ENCODE measurements at regions not wholly inside any gene's neighbourhood (a gene's known extent, or its start where the extent isn't known, plus 50 kb on each side); places are given as distances from the start of the nearest gene placed in this dataset.

DNA sequence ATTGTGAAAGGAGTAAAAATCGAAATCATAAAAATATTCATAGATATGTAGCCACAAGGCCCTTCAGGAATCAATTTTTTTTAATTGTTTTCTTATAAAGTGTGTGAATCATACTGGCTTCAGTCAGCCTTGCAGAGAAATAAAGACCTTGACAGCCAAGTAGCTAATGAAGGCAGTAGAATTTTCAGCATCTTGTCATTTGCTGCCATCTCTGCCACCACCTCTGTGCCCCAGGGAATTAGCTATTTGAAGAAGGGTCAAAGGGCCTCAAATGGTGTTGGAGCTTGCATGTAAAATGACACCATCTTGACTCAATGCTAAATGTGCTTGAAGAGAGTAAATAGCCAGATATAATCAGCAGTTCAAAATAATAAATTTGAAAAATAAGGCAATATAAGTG lies 359.4 kb upstream of the DCN start:
- ATAC-seq (ENCODE audit: low read depth) (no peak), DNase-seq (ENCODE audit: low spot score in 2 of 2) (no peak)
- Mint-ChIP-seq H3K9me3 (peaks cover 2% of the 10 kb centered on the region), H3K4me1 (no peaks in the 10 kb centered on the region), H3K27ac (no peak overlapping the region), H3K36me3 (peaks cover 3% of the 10 kb centered on the region), H3K4me3 (no peak overlapping the region), H3K27me3 (peaks cover 14% of the 10 kb centered on the region)

DNA sequence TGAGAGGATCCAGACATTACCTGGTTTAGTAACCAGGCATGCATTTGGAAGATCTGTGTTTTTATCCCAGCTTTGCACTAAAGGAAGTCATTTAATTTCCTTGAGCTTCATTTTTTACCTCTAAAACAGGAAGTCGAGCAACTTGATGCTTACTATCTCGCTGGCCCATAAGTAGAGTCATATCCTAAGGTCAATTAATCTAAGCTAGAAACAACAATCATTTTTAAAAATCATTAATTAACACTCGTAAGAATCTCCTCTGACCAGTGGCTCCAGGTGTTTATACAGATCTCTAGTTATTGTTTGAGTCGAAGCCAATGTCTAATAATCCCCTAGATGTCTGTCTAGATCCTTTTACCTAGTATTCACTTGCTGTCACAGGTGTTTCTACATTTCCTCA lies 355.8 kb upstream of the DCN start:
- Mint-ChIP-seq H3K36me3 (no peaks in the 10 kb centered on the region), H3K9me3 (peaks cover 4% of the 10 kb centered on the region), H3K27me3 (peaks cover 9% of the 10 kb centered on the region), H3K4me1 (no peaks in the 10 kb centered on the region), H3K27ac (no peak overlapping the region), H3K4me3 (no peak overlapping the region)
- DNase-seq (ENCODE audit: low spot score in 2 of 2) (no peak), ATAC-seq (ENCODE audit: low read depth) (no peak)

DNA sequence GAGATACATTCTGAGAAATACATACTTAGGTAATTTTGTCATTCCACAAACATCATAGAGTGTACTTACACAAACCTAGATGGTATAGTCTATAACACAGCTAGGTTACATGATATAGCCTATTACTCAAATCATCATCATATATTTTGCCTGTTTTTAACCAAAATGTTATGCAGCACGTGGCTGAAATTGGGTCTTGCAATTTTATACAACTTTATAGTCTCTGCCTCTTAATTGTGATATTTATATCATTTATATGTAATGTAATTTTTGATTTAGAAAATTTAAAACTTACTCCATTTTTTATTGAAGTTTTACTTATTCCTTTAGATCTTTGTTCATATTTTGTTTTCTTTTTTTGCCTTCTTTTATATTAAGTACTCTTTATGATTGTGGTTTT lies 350.7 kb upstream of the DCN start:
- peaks cover 4% of the 10 kb centered on the region for H3K9me3 Mint-ChIP-seq
- H3K4me1 Mint-ChIP-seq, result no peaks in the 10 kb centered on the region
- DNase-seq (ENCODE audit: low spot score in 2 of 2), result no peak
- no peak for ATAC-seq (ENCODE audit: low read depth)
- H3K27ac Mint-ChIP-seq, result no peak overlapping the region
- H3K36me3 Mint-ChIP-seq, result no peaks in the 10 kb centered on the region
- no peak overlapping the region for H3K4me3 Mint-ChIP-seq
- peaks cover 3% of the 10 kb centered on the region for H3K27me3 Mint-ChIP-seq

DNA sequence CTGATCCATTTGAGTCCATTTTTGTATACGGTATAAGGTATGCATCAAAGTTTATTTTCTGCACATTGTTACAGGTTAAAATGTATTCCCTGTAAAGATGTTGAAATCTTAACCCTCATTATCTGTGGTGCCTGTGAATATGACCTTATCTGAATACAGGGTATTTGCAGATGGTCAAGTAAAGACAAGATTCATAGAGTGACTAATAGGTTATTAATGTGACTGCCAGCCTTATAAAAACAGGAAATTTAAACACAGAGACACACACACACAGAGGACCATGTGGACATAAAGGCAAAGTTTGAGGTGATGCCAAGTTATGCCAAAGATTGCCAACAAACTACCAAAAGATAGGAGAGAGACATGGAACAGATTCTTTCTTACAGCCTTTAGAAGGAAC lies 347.2 kb upstream of the DCN start:
- Mint-ChIP-seq H3K4me3 (no peak overlapping the region), H3K27ac (no peak overlapping the region), H3K4me1 (no peaks in the 10 kb centered on the region), H3K9me3 (peaks cover 3% of the 10 kb centered on the region), H3K36me3 (no peaks in the 10 kb centered on the region), H3K27me3 (no peaks in the 10 kb centered on the region)
- DNase-seq (ENCODE audit: low spot score in 2 of 2) (no peak), ATAC-seq (ENCODE audit: low read depth) (no peak)

DNA sequence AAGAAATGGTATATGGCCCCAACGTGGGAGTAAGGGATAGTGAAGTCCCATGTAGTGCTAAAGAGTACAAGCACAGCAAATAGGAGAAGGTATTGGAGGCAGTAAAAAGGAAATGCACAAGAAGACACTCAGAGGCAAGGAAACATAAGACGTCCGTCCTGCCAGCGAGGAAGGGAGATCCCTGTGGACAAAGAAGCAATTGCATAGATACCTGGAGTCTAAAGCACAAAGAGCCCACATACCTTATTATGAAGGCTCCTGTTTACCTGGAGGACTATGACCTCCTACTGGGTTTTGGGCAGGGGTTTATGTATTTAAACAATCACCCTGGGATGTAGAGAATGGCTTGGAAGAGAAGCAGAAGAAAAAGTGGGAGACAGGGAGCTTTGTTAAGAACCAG lies 341.2 kb upstream of the DCN start:
- Mint-ChIP-seq H3K9me3 (peaks cover 2% of the 10 kb centered on the region), H3K4me3 (no peak overlapping the region), H3K4me1 (no peaks in the 10 kb centered on the region), H3K27ac (no peak overlapping the region), H3K36me3 (no peaks in the 10 kb centered on the region), H3K27me3 (peaks cover 4% of the 10 kb centered on the region)
- ATAC-seq (ENCODE audit: low read depth) (no peak), DNase-seq (ENCODE audit: low spot score in 2 of 2) (no peak)

DNA sequence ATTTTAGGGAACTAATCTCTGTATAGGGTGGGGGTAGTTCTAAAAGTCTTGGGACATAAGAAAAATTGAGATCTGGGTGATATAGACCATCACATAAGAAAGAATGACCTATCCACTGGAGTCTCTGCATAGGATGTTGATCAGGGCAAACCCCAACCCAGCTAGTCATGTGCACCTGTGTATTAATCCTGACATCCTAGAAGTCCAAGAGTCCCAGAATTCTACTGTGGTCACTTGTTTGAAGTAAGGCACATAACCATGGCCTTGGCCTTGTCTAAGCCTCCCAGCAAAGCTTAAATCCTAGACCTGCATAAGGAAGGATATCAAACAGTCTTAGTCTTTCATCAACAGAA lies 334.1 kb upstream of the DCN start:
- Mint-ChIP-seq H3K9me3 (peaks cover 2% of the 10 kb centered on the region), H3K4me3 (no peak overlapping the region), H3K27ac (no peak overlapping the region), H3K36me3 (no peaks in the 10 kb centered on the region), H3K4me1 (no peaks in the 10 kb centered on the region), H3K27me3 (peaks cover 10% of the 10 kb centered on the region)
- ATAC-seq (ENCODE audit: low read depth) (no peak), DNase-seq (ENCODE audit: low spot score in 2 of 2) (no peak)

DNA sequence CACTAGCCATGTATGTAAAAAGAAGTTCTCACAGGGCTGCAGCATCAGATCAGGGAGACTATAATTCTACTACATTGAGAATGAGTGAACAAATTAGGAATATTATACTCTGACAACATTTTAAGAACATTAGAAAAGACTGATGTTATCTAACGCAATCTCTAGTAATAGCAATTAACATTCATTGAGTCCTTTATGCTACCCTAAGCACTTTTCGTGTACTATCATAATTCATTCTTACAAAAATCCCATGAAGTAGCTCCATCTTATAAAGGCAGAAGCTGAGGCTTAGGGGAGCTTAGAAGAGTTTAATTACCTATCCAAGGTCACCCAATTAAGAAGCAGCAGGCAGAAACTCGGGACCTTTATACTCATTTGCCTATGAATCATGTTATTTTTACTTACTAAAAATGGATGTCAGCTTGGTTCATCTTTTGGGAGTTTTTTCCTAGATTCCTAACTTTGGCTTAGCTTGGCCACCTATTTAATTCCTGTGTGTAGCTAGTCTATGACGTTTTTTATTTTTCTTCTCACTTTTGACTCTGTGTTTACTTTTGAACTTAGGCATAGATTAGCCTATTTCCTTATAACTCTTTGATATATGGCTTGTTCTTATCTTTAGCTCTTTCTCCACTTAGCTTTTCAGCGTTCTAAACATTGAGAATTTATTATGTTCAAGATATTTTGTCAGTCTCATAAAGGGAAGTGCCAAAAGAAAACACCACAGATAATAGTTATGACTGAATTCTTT lies 333.5 kb upstream of the DCN start:
- Mint-ChIP-seq H3K4me3 (no peak overlapping the region), H3K4me1 (no peaks in the 10 kb centered on the region), H3K36me3 (no peaks in the 10 kb centered on the region), H3K27ac (no peak overlapping the region), H3K9me3 (peaks cover 2% of the 10 kb centered on the region), H3K27me3 (peaks cover 10% of the 10 kb centered on the region)
- DNase-seq (ENCODE audit: low spot score in 2 of 2) (no peak), ATAC-seq (ENCODE audit: low read depth) (no peak)

DNA sequence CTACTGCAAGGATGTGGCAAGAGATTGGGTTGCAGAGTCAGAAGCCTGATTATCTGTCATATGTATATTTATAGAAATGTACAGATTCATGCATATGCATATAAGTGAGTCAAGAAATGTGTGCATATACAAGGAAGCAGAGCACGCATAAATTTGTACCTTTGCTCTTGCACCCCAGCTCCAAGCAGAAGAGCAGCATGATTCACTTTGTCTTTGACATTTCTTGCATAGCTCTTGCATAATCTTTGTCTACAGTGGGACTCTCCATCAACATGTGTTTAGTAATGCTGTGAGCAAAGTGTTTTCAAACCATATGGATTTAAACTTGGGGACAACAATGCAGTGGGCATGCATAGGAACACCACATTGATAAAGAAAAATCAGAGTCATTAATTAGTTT lies 330.7 kb upstream of the DCN start:
- Mint-ChIP-seq H3K4me1 (no peaks in the 10 kb centered on the region), H3K9me3 (no peaks in the 10 kb centered on the region), H3K4me3 (no peak overlapping the region), H3K36me3 (no peaks in the 10 kb centered on the region), H3K27me3 (peaks cover 12% of the 10 kb centered on the region), H3K27ac (no peak overlapping the region)
- DNase-seq (ENCODE audit: low spot score in 2 of 2), result no peak
- no peak for ATAC-seq (ENCODE audit: low read depth)

DNA sequence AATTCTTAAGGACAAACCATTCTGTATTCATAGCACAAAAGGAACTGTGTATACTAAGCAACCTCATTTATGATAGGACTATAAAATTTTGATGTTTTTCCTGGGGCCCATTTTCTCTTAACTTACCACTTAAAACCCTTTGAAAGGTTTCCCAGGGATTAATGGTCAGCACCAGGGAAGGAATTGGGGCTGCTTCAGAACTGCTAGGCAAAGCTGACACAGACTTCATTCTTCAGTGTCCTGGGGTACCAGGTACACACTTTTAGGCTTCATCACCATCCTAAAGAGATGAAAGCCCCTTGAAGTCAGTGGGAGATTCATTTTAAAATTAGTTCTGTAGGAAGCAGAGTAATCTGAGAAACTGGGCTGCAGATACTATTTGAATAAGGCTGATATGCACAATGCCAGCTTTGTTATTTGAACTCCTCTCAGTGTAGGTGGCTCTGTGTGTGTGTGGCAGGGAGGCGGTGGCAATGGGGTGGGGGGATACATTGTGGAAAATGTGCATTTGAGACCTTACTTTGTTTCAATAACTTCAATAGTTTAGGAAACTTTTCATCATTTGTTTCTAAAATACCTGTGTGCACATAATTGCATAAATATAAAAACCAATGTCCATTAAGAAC lies 329.3 kb upstream of the DCN start:
- H3K27ac Mint-ChIP-seq, result no peak overlapping the region
- no peak for ATAC-seq (ENCODE audit: low read depth)

DNA sequence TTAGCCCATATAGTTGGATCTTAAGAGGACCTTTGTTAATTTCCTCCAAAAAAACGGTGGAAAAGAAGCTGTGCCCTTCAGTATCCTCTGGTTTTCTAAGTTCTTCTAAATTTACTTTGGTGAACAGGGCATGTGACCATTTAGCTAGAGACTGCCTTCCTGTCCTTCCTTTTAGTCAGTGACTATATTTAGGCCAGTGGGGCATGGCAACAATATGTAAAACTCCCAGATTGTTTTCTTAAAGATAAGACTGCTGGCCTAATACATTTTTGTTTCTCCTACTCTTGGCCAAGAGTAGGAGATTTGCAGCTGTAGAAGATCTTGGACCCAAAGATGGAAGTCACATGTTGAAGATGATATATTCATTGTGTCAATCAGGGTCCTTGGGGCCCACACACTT lies 325.1 kb upstream of the DCN start:
- Mint-ChIP-seq H3K27me3 (peaks cover 5% of the 10 kb centered on the region), H3K4me1 (no peaks in the 10 kb centered on the region), H3K36me3 (no peaks in the 10 kb centered on the region), H3K4me3 (no peak overlapping the region), H3K27ac (no peak overlapping the region), H3K9me3 (peaks cover 1% of the 10 kb centered on the region)
- DNase-seq (ENCODE audit: low spot score in 2 of 2) (no peak), ATAC-seq (ENCODE audit: low read depth) (no peak)

More for the DNA sequence above, 329.3 kb upstream of the DCN start:
- Mint-ChIP-seq H3K4me1 (no peaks in the 10 kb centered on the region), H3K36me3 (no peaks in the 10 kb centered on the region), H3K4me3 (no peak overlapping the region), H3K27me3 (peaks cover 12% of the 10 kb centered on the region), H3K9me3 (no peaks in the 10 kb centered on the region)
- DNase-seq (ENCODE audit: low spot score in 2 of 2), result no peak

DNA sequence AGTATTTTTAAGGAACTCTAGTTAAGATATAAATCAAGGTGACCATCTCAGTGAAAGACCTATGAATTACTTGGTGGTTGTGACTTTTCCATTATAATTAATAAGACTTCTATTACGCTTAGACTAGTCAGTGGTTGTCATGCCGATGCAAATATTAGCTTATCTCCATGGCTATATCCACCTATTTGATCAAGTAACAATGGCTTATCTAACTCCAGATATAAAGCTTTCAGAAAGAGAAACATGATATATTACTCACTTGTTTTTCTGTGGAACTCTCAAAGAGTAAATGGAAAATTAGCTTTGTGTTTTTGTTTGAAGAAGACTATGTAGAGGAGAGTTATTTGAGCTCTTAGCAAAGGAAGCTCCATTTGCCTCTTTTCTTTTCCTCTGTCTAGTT lies 323.8 kb upstream of the DCN start:
- Mint-ChIP-seq H3K4me1 (no peaks in the 10 kb centered on the region), H3K27ac (no peak overlapping the region)

DNA sequence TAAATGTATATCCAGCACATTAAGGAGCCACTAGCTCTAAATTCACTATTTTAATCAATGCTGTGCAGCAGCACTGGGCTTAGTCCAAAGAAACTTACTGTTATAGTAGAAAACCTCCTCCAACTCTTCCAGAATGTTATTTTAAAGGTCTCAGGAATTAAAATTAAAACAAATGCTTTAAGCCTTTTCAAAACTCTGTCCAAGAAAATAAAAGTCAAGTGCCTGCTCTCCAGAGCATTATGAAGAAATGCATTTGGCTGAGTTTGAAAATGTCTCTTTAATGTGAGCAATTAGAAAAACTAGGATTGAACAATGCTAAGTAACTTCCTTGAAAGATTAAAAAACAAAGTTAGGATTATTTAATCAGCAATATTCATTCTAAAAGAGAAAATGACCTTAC lies 322.4 kb upstream of the DCN start:
- H3K36me3 Mint-ChIP-seq, result no peaks in the 10 kb centered on the region
- H3K4me3 Mint-ChIP-seq, result no peak overlapping the region
- H3K4me1 Mint-ChIP-seq, result no peaks in the 10 kb centered on the region
- peaks cover 1% of the 10 kb centered on the region for H3K9me3 Mint-ChIP-seq
- DNase-seq (ENCODE audit: low spot score in 2 of 2) (no peak), ATAC-seq (ENCODE audit: low read depth) (no peak)
- peaks cover 2% of the 10 kb centered on the region for H3K27me3 Mint-ChIP-seq
- H3K27ac Mint-ChIP-seq, result no peak overlapping the region

More for the DNA sequence above, 323.8 kb upstream of the DCN start:
- Mint-ChIP-seq H3K36me3 (no peaks in the 10 kb centered on the region), H3K9me3 (peaks cover 1% of the 10 kb centered on the region), H3K27me3 (peaks cover 4% of the 10 kb centered on the region), H3K4me3 (no peak overlapping the region)
- ATAC-seq (ENCODE audit: low read depth) (no peak), DNase-seq (ENCODE audit: low spot score in 2 of 2) (no peak)

DNA sequence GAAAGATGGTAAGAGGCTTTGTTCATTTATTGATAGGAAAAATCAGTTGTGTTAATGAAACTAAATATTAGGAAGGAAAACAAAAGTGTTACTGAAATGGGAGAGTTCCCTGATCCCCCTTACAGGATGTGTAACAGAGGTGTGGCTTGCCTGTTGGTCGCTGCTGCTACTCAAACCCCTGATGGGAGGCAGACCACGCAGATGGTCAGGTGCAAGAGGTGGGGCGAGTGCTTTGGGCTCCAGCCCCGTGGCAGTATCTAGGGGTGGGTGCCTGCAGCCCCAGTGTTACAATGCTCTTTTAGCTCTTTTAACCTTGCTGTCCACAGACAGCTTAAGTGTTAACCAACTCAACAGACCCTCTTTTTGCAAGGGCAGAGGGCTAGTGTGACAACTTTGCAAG lies 319.6 kb upstream of the DCN start:
- DNase-seq (ENCODE audit: low spot score in 2 of 2) (no peak), ATAC-seq (ENCODE audit: low read depth) (no peak)
- Mint-ChIP-seq H3K36me3 (no peaks in the 10 kb centered on the region), H3K27me3 (no peaks in the 10 kb centered on the region), H3K4me3 (no peak overlapping the region), H3K4me1 (no peaks in the 10 kb centered on the region), H3K27ac (no peak overlapping the region), H3K9me3 (peaks cover 1% of the 10 kb centered on the region)

DNA sequence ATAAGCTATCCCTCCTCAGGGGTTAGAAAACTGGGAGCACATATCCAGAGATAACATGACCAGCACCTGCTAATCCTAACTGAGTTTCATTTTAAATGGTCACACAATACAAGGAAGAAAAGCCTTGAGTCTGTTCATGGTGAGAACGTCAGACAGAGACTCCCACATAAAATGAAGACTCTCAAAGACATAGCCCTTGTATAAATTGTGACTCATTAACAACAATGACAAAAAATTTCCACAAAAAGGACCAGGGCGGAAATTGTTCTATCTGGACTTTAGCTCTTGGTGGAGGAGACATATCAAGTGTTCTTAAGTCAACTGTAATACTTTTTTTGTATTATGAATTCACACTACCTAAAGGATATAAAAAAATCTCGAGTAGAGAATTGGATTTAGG lies 313.7 kb upstream of the DCN start:
- ATAC-seq (ENCODE audit: low read depth) (no peak), DNase-seq (ENCODE audit: low spot score in 2 of 2) (no peak)
- Mint-ChIP-seq H3K4me1 (no peaks in the 10 kb centered on the region), H3K9me3 (no peaks in the 10 kb centered on the region), H3K27me3 (peaks cover 6% of the 10 kb centered on the region), H3K4me3 (no peak overlapping the region), H3K36me3 (no peaks in the 10 kb centered on the region), H3K27ac (no peak overlapping the region)

DNA sequence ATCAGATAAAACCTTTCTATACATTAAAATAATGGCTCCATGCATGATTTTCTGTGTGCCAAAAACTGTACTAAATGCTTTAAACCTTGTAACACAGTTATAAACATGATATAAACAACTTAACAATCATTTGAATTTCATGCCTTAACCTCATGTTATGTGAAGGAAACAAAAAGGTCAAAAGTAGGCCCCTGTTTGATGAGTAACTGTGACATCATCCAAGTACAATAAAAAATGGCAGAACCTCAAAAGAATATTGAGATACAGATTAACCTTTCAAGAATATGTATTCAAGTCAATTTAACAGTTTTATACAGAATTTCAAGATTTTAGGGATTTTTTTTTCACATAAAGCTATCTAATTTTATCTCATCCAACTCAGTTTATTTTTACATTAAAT lies 310.7 kb upstream of the DCN start:
- Mint-ChIP-seq H3K4me1 (no peaks in the 10 kb centered on the region), H3K27ac (no peak overlapping the region), H3K4me3 (no peak overlapping the region), H3K9me3 (no peaks in the 10 kb centered on the region), H3K27me3 (peaks cover 8% of the 10 kb centered on the region), H3K36me3 (no peaks in the 10 kb centered on the region)
- DNase-seq (ENCODE audit: low spot score in 2 of 2) (no peak), ATAC-seq (ENCODE audit: low read depth) (no peak)
